MG63 (cell line): ENCODE measurements at regions not wholly inside any gene's neighbourhood (a gene's known extent, or its start where the extent isn't known, plus 50 kb on each side); places are given as distances from the start of the nearest gene placed in this dataset.

Experiments used
- DNase-seq: peaks from one replicate; pipeline ENCODE4 v3.0.0-alpha.2; 2020
- H3K27me3 ChIP-seq: fragments of 250-450 bp; sonication (Bioruptor Pico); 2 replicates; pipeline ENCODE4 v1.5.1; 2020; ENCODE audit warnings: mild to moderate bottlenecking, moderate library complexity
- H3K36me3 ChIP-seq: fragments of 250-450 bp; sonication (Bioruptor Pico); 2 replicates; pipeline ENCODE4 v1.5.1; 2020; ENCODE audit warnings: mild to moderate bottlenecking, moderate library complexity
- H3K4me3 ChIP-seq: fragments of 250-450 bp; sonication (Bioruptor Pico); 2 replicates; pipeline ENCODE4 v1.5.1; 2020; ENCODE audit warnings: mild to moderate bottlenecking, moderate library complexity
- H3K9me3 ChIP-seq: fragments of 250-450 bp; sonication (Bioruptor Pico); 2 replicates; pipeline ENCODE4 v1.5.1; 2020; ENCODE audit warnings: mild to moderate bottlenecking, moderate library complexity

DNA sequence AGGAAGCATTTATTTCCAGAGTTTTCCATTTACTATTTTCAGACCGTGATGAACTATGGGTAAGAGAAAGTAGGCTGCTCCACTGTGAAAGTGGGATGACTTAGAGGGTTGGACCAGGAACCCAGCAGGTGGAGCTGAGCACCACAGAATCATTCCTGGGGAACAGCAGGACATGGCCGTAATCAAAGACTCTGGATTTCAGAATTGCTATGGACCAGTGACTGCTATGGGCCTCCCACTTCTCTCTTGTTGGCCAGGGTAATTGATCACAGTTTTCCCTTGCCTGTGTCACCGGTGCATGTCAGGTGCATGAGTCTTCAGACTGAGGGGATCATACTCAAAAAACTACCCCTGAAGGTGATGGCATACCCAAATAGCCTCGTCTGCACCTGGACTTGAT is 90.6 kb upstream of the GPC1 start:
- Histone ChIP-seq H3K27me3 (no peaks in the 10 kb centered on the region), H3K9me3 (peaks cover 16% of the 10 kb centered on the region), H3K36me3 (no peaks in the 10 kb centered on the region), H3K4me3 (no peak overlapping the region)
- no peak for DNase-seq

DNA sequence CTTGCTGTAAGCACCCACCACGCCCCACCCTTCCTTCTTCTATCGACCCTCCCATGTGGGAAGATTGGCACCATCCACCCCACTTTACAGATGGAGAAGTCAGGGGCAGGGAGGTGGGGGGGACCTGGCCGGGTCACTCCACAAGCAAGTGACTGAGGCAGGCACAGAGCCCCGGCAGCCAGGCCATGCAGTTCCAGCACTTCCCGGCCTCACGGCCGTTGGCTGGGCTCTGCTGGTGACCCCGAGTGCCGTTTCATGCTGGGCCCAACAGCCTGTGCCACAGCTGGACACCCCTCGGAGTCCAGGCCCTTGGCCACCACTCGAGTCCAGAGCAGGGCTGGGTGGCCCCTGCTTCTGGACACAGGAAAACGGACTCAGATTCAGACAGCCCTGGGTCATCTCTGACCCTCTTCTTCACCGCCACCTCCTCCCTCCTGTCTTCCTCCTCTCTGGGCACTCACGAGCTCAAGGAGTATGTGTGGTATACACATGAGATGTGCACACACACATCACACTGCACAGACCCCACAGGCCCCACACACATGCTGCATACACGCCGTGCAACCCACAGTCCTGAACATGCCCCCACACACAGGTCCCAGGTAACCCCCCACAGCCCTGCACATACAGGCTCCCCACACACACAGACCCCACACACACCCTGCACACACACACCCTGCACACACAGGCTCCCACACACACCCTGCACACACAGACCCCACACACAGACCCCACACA is 89.3 kb upstream of the GPC1 start:
- no peak overlapping the region for H3K4me3 ChIP-seq
- DNase-seq = no peak

DNA sequence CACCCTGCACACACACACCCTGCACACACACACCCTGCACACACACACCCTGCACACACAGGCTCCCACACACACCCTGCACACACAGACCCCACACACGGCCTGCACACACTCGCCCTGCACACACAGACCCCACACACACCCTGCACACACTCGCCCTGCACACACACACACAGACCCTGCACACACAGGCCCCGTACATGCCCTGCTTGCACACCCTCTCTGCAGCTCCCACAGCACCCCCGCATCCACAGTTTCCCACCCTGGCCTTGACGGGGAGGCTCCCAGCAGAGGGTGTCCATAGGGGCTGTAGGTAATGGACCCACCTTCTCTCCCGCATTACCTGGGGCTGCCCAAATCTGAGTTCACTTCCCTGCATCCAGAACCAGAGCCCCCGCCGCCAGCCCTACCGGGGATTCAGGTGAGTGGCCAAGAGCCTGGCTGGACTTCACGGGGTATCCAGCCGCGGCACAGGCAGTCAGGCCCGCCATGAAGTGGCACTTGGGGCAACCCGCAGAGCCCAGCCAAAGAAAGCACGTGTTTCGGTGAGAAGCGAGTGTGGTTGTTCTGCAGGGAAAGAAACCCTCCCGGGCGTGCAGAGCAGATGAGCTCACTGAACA is 88.6 kb upstream of the GPC1 start:
- no peak for DNase-seq
- Histone ChIP-seq H3K4me3 (no peak overlapping the region), H3K27me3 (no peaks in the 10 kb centered on the region), H3K36me3 (no peaks in the 10 kb centered on the region), H3K9me3 (peaks cover 16% of the 10 kb centered on the region)

More for the DNA sequence above, 89.3 kb upstream of the GPC1 start:
- Histone ChIP-seq H3K27me3 (no peaks in the 10 kb centered on the region), H3K9me3 (peaks cover 16% of the 10 kb centered on the region), H3K36me3 (no peaks in the 10 kb centered on the region)

DNA sequence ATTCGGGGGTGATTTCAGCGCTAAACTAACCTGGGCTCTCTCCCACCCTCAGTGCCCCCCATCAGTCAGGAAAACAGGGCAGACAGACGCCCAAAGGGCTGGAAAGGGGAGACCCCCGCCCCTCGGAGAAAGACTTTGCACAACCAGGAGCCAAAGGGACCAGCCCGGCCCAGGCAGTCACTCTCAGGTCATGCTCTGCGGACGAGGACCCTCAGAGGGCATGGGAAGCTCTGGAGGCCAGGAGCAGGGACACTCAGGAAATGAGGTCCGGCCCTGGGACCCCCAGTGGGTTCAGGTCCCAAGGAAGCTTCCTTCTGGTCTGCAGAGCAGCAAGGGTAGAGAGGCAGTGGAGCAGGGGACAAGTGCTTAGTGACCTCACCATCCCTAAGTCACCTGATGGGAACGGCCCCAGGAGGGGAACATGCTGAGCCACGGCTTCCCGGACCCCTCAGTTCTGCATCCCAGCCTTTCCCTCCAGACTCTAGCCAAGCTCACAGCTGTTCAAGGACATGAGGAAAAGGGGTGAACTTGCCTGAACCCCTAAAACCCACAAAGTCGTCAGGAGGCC is 88.0 kb upstream of the GPC1 start:
- DNase-seq = no peak
- Histone ChIP-seq H3K9me3 (peaks cover 16% of the 10 kb centered on the region), H3K27me3 (no peaks in the 10 kb centered on the region), H3K4me3 (no peak overlapping the region), H3K36me3 (no peaks in the 10 kb centered on the region)

DNA sequence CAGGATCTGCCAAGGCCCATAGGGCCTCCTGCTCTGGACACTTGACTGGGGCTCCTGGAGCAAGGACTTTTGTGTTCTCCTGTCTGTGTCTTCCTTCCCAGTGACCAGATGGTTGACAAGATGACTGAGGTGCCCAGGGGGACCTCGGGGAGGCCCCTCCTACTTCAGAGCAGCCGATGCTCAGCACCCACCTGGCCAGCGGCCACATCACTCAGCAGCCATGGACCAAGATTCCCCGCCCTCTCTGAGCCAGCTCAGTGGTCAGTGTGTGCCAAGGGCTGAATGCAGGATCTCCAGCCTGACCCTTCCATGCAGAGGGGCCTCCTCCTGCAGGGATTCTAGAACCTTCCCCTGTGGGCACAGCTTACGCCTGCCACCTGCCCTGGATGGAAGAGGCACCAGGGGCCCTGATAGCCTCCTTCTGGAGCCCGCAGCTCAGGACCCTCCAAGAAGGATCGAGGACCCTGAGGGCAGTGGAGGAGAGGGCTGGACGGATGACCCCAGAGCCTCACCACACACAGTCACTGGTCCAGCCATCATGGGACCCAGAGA is 87.4 kb upstream of the GPC1 start:
- no peaks in the 10 kb centered on the region for H3K36me3 ChIP-seq
- H3K9me3 ChIP-seq = peaks cover 16% of the 10 kb centered on the region
- no peaks in the 10 kb centered on the region for H3K27me3 ChIP-seq
- H3K4me3 ChIP-seq = no peak overlapping the region
- no peak for DNase-seq

DNA sequence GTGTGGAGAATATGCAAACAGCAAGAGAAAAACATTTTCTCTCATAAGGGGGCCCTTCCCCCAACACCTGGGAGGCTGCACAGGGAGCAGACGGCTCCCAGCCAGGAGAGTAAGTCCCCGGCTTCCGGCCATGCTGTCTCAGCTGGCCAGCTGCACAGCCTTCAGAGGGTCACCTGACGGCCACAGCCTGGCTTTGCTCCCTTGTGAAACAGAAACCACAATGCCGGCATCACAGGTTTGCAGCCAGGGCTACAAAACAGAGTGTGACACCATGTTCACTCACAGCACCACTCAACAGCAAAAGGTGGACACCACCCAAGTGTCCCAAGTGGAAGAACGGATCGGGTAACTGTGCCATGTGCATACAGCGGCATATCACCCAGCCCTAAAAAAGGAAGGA is 86.9 kb upstream of the GPC1 start:
- Histone ChIP-seq H3K4me3 (no peak overlapping the region), H3K36me3 (no peaks in the 10 kb centered on the region), H3K27me3 (no peaks in the 10 kb centered on the region), H3K9me3 (peaks cover 16% of the 10 kb centered on the region)
- DNase-seq = no peak

DNA sequence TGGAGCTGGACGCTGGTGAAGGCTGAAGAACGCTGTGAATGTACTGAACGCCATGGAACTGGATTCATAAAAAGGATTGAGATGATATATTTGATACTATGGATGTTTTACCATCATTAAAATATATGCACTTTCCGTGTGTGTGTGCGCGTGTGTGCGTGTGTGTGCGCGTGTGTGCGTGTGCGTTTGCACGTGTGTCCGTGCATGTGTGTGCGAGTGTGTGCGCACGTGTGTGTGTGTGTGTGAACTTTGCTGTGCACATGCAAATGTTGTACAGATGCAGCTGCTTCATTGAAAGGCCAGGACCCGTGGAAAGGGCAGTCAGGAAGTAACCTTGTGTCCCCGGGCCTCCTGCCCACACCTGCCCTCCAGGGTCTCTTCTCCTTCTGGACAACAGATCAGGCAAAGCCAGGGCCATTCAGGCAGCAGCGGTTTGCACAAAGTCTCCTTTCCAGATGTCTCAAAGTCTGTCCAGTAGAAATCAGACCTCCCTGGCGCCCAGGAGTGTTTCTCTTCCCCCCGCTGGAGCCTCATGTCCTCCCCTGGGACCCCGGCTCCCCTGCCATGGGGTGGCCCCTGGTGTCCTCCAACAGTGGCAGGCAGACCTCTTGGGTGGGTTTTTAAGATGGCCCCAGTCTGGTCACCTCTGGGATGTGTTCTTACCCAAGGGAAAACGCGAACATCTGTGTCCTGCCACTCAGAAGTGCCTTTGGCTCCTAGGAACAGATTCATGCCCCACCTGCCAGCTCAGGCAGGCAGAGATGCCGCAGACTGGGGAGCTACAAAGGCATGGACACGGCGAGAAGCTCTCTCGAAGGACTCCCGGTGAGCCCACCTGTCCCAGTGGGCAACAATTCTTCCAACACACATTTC is 86.1 kb upstream of the GPC1 start:
- peaks cover 13% of the 10 kb centered on the region for H3K9me3 ChIP-seq
- no peak for DNase-seq

DNA sequence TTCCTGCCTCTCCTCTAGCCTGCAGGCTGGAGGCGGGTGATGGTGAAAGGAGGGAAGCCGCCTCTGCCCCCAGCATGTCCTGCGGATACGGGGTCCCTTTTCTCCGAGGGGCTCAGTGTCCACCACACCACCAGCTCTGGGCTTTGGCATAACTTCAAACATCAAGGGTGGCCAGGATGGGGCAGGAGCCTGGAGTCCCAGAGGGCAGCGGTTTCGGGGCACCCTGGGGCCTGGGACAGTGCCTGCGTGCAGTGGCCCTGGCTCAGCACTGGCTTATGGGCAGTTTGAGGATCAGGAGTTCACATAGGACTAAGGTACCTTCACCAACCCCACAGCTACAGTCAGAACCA is 85.5 kb upstream of the GPC1 start:
- Histone ChIP-seq H3K36me3 (no peaks in the 10 kb centered on the region), H3K9me3 (peaks cover 8% of the 10 kb centered on the region), H3K27me3 (no peaks in the 10 kb centered on the region), H3K4me3 (no peak overlapping the region)
- DNase-seq = no peak

More for the DNA sequence above, 86.1 kb upstream of the GPC1 start:
- no peak overlapping the region for H3K4me3 ChIP-seq
- H3K27me3 ChIP-seq = no peaks in the 10 kb centered on the region
- no peaks in the 10 kb centered on the region for H3K36me3 ChIP-seq

DNA sequence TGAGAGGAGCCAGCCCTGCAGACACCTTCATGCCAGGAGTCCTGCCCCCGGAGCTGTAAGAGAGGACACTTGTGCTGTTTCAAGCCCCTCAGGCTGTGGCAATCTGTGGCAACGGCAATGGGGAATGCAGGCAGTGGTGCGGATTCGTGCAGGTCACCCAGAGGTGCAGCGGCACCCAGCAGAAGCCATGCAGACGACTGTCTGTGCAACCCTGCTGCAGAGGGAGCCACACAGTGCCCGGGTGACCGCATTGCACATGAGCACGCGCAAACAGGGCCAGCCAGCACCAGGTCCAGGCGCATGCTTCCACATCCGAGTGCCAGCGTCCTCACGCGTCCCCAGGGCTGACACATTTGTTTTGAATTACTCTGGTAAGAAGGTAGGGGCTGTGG is 84.8 kb upstream of the GPC1 start:
- Histone ChIP-seq H3K27me3 (no peaks in the 10 kb centered on the region), H3K36me3 (no peaks in the 10 kb centered on the region), H3K9me3 (peaks cover under 1% of the 10 kb centered on the region; the same call in 1 of the 2 replicates), H3K4me3 (no peak overlapping the region)
- DNase-seq = no peak

DNA sequence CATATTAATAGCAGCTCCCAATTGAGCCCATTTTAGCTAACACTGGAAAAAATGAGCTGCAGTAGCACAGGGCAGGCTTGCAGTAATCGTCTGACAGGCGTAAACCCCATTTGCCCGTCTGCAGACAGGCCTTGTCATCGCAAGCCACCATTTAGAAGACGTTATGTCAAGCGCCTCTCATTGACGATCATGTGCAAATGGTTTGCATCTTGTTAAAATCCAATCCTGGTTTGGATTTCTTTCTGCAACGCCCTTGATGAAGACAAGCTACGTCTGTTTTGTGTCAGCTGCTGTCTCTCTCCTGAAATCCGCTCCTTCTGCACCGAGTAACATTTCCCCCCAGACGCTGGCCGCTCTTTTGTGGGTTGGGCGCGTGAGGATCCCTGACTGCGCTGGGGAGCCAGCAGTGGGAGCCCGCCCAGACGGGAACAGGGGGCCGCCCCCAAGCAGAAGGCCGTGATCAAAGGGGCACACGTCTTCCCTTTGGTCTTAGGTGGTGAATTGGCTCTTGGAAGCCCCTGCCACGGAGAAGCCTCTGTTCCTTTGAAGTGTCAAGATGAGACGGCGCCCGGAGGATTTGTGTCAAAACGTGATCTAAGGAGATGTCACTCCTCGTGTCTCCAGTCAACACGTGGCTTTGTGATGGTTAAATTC is 84.2 kb upstream of the GPC1 start:
- Histone ChIP-seq H3K4me3 (no peak overlapping the region), H3K9me3 (no peaks in the 10 kb centered on the region), H3K36me3 (no peaks in the 10 kb centered on the region), H3K27me3 (no peaks in the 10 kb centered on the region)
- DNase-seq = no peak

DNA sequence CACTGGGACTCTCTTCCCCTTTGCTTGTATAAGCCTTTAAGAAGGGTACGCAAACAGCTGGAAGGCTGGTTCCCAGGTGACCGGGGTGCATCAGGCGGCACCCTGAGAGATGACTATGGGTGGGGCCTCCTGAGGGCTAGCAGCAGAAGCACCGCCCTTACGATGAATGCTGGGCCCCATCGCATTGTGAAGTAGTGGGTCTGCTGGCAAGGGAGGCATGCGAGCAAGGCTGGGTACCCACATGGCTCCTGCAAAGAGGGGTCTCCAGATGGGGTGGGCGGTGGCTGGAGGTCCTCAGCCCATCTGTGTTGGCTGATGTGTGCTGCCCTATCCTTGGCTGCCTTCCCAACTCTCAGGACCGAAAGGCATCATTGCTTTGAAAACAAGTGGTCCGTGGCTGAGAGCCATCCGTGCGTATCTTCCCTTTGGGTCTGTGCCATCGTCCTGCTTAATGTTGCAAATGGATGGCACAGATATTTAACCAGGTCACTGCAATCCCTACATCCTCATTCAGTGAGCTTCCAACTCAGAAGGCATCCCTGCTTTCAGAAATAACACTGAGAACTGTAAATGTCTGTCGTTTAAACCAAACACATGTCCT is 83.5 kb upstream of the GPC1 start:
- Histone ChIP-seq H3K27me3 (no peaks in the 10 kb centered on the region), H3K36me3 (no peaks in the 10 kb centered on the region), H3K4me3 (no peak overlapping the region), H3K9me3 (no peaks in the 10 kb centered on the region)
- no peak for DNase-seq

DNA sequence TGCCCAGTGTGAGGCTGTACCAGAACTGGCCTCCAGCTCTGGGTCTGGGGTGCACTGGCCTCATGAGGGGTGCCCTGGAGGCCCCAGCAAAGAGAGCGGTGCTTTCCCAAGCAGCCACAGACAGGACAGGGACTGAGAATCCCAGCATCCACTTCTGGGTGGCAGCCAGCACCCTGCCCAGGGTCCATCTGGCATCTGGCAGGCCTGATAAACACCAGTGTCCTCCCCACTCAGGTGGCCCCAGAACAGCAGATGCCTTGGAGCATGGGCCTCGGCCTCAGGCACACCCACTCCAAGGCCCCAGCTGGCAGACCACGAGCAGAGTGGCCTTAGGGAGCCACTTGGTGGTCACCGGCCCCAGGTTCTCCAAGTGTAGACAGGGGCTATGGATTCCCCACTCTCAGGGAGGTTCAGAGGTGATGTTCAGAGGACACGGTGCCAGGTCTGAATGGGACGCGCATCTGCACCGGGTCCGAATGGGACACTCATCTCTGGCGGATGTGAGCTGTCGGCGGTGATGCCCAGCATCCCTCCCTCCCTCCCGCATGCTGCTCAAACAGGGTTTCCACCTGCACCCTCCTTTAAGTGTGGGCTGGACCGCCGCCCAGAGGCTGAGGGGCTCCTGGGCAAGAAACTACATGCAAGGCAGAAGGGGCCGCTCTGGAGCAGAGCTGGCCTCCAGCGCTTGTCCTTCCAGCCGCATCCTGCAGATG is 82.2 kb upstream of the GPC1 start:
- H3K27me3 ChIP-seq = no peaks in the 10 kb centered on the region
- DNase-seq = no peak
- H3K36me3 ChIP-seq = no peaks in the 10 kb centered on the region
- H3K4me3 ChIP-seq = no peak overlapping the region
- H3K9me3 ChIP-seq = no peaks in the 10 kb centered on the region

DNA sequence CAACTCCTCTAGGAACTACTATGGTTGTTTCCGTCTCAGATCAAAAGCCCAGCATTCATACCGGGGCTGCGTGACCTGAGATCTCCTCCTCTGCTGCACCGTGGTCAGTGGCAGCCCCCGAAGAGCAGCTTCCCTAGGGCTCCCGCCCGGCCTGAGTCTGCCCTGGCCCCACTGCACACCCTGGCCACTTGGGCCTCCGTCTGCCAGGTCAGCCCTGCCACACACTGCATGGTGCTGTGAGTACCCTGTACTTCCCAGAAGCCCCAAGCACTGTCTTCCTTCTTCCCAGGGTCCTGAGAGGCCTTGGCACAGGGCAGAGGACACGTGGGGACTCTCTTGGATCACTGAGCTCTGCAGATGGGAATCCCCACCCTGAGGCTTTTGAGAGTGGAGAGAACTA is 81.5 kb upstream of the GPC1 start:
- no peaks in the 10 kb centered on the region for H3K36me3 ChIP-seq
- no peaks in the 10 kb centered on the region for H3K27me3 ChIP-seq
- no peaks in the 10 kb centered on the region for H3K9me3 ChIP-seq
- no peak for DNase-seq
- H3K4me3 ChIP-seq = no peak overlapping the region

DNA sequence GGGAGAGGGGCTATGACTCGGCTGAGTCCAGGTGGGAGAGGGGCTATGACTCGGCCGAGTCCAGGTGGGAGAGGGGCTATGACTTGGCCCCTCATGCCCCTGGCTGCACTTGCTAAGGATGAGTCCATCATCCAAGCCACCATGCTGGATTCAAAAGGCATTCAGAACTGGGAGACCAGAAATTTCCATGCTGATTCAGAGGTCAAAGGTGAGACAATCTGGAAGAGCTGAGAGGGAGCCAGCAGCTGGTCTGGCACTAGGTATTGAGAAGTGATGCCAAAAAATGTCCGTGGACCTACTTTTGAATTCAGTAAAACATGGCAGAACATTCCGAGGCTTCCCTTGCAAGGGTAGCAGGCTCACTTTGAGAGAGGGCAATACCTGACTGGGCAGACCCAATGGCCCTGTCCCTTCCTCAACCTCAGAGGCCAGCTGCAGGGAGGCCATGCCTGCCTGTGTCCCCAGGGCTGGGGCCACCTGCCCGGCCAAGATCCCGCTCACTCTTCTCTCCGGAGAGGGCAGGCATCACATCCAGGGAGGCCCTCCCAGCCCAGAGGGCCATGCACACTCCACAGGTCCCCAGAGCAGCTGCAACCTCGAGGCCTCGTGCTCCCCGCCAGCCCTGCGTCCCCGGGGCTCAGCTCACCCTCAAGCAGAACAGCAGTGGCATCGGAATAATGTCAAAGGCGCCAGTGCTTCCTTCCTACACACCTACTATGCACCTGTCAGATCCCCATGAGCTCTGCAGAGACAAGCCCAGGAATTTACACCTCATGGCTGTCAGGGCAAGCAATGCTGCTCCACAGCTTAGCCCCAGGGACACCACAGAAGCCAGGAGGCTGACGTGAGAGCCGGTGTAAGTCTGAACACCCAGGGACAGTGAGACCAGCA is 80.2 kb upstream of the GPC1 start:
- no peak overlapping the region for H3K4me3 ChIP-seq
- H3K27me3 ChIP-seq = no peaks in the 10 kb centered on the region
- no peak for DNase-seq
- no peaks in the 10 kb centered on the region for H3K36me3 ChIP-seq
- H3K9me3 ChIP-seq = peaks cover 4% of the 10 kb centered on the region

DNA sequence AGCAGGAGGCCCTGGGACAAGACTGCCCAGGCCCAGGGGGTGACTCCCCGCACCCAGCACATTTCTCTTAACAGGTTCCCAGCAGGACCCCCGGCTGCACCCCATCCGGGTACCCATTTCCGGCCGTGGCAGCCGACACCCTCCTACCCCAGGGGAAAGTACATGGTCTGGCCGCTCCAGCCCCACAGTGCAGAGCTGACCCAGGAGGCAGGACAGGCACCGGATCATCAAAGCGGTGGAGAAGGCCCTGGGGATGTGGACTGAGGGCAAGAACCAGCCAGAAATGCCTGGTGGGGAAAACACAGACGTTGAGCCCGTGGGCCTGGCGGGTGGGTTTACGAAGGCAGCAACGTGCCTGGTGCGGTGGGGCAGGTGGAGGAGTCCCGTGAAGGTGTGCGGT is 79.5 kb upstream of the GPC1 start:
- H3K4me3 ChIP-seq = no peak overlapping the region
- DNase-seq = no peak
- peaks cover 11% of the 10 kb centered on the region for H3K9me3 ChIP-seq
- H3K27me3 ChIP-seq = no peaks in the 10 kb centered on the region
- H3K36me3 ChIP-seq = no peaks in the 10 kb centered on the region
